Endothelial cell (in vitro differentiated cells): ENCODE measurements at regions not wholly inside any gene's neighbourhood (a gene's known extent, or its start where the extent isn't known, plus 50 kb on each side); places are given as distances from the start of the nearest gene placed in this dataset.

ENCODE experiments used
- DNase-seq: peaks from one replicate; pipeline ENCODE4 v3.0.0; 2021; ENCODE audit warnings: low spot score
- H3K27ac Mint-ChIP-seq: one replicate; pipeline ENCODE4 v1.8.0; 2021; ENCODE audit warnings: mixed read lengths, inconsistent platforms; ENCODE audit not compliant: unreplicated experiment
- H3K27me3 Mint-ChIP-seq: one replicate; pipeline ENCODE4 v1.8.0; 2021; ENCODE audit warnings: mild to moderate bottlenecking, moderate library complexity, mixed read lengths, inconsistent platforms; ENCODE audit not compliant: unreplicated experiment
- H3K36me3 Mint-ChIP-seq: one replicate; pipeline ENCODE4 v1.8.0; 2021; ENCODE audit warnings: mild to moderate bottlenecking, low read depth, mixed read lengths, inconsistent platforms; ENCODE audit not compliant: unreplicated experiment
- H3K4me1 Mint-ChIP-seq: one replicate; pipeline ENCODE4 v1.8.0; 2021; ENCODE audit warnings: mild to moderate bottlenecking, mixed read lengths, inconsistent platforms; ENCODE audit not compliant: unreplicated experiment
- H3K4me3 Mint-ChIP-seq: one replicate; pipeline ENCODE4 v1.8.0; 2021; ENCODE audit warnings: mild to moderate bottlenecking, mixed read lengths, inconsistent platforms; ENCODE audit not compliant: unreplicated experiment
- H3K9me3 Mint-ChIP-seq: one replicate; pipeline ENCODE4 v1.8.0; 2021; ENCODE audit warnings: mixed read lengths, inconsistent platforms; ENCODE audit not compliant: unreplicated experiment
- TF ChIP-seq, protein P1 (sequence below): fragments of 200-600 bp; sonication (generic); IDR thresholded peaks from one replicate; pipeline ENCODE4 v1.5.0; 2021; ENCODE audit warnings: antibody characterized with exemption; ENCODE audit not compliant: unreplicated experiment

DNA sequence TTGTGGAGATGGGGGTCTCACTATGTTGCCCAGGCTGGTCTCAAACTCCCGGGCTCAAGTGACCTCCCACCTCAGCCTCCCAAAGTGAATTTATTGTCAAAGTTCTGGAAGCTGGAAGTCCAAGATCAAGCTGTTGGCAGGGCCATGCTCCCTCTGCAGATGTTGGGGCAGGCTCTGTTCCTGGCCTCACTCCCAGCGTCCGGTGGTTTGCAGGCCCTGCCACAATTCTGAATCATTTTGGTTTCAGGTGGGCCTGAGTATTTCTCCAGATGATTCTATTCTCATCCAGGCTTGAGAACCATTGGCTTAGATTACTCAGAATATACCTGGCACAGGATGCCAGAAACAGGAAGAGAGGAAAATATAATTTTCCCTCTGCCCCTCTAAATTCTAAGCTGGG lies 737.4 kb downstream of the TNS3 start:
- H3K4me3 Mint-ChIP-seq: no peak overlapping the region
- TF ChIP-seq, protein P1, sequence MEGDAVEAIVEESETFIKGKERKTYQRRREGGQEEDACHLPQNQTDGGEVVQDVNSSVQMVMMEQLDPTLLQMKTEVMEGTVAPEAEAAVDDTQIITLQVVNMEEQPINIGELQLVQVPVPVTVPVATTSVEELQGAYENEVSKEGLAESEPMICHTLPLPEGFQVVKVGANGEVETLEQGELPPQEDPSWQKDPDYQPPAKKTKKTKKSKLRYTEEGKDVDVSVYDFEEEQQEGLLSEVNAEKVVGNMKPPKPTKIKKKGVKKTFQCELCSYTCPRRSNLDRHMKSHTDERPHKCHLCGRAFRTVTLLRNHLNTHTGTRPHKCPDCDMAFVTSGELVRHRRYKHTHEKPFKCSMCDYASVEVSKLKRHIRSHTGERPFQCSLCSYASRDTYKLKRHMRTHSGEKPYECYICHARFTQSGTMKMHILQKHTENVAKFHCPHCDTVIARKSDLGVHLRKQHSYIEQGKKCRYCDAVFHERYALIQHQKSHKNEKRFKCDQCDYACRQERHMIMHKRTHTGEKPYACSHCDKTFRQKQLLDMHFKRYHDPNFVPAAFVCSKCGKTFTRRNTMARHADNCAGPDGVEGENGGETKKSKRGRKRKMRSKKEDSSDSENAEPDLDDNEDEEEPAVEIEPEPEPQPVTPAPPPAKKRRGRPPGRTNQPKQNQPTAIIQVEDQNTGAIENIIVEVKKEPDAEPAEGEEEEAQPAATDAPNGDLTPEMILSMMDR: no peak
- no peak for DNase-seq
- no peak overlapping the region for H3K27ac Mint-ChIP-seq
- no peaks in the 10 kb centered on the region for H3K36me3 Mint-ChIP-seq
- no peaks in the 10 kb centered on the region for H3K9me3 Mint-ChIP-seq
- peaks cover 4% of the 10 kb centered on the region for H3K27me3 Mint-ChIP-seq
- peaks cover 12% of the 10 kb centered on the region for H3K4me1 Mint-ChIP-seq

DNA sequence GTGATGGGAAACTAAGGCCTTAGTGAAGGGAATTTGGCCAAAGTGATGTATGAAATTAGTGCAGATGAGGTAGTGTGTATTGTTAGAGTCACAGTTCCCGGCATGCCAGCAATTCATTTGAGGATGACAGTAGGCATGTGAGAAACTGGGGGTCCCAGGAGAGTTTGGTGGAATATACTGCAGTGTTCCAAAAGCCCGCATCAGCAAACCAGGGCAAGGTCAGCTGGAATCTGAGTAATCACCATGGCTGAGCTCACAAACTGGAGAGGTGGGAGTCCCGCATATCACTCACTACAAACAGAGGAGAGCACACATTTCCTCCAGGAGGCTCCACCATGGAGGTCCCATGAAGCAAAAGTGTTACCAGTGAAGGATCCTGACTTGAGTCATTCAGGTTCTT lies 740.7 kb downstream of the TNS3 start:
- Mint-ChIP-seq H3K4me3 (no peak overlapping the region), H3K36me3 (no peaks in the 10 kb centered on the region), H3K4me1 (peaks cover 5% of the 10 kb centered on the region), H3K27me3 (peaks cover 1% of the 10 kb centered on the region), H3K9me3 (no peaks in the 10 kb centered on the region), H3K27ac (no peak overlapping the region)
- TF ChIP-seq, protein P1: no peak
- DNase-seq: no peak

DNA sequence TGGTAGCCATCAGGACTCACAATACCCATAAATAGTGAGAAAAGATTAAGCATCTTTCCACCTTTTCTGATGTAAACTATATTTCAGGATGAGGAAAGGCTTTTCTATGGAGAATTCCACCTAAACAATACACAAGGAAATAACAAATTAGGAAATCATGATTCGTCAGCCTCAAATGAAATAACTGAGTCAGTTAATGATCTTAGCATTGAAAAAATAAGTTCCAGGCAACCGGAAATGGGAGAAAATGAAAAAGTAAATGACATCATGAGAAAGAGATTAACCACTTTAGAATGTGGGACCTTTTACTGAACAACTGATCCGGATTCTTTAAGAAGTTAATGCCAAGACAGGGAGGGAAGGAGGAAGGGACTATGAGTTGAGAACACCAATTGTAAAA lies 742.3 kb downstream of the TNS3 start:
- H3K27ac Mint-ChIP-seq: no peak overlapping the region
- H3K9me3 Mint-ChIP-seq: no peaks in the 10 kb centered on the region
- no peaks in the 10 kb centered on the region for H3K36me3 Mint-ChIP-seq
- H3K27me3 Mint-ChIP-seq: no peaks in the 10 kb centered on the region
- DNase-seq: no peak
- H3K4me1 Mint-ChIP-seq: no peaks in the 10 kb centered on the region
- H3K4me3 Mint-ChIP-seq: no peak overlapping the region
- TF ChIP-seq, protein P1: no peak

DNA sequence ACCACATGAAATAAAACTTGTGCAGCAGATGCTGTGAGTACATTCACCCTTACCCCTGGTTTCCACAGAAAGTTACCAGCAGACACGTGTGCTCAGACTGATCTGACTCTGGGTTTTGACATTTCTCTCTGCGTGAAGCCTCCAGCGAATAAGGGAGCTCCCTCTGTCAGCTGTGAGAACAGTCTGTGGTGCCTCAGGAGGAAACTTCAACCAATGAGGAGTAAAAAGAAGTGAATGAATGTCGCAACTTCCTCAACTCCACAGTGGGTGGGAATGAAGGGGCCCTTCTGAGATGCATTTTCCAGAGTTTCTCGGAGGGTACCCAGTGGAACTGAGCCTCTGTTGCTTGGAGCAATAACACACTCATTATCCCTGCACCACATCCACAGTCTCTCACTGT lies 743.4 kb downstream of the TNS3 start:
- no peak for DNase-seq
- TF ChIP-seq, protein P1: no peak
- Mint-ChIP-seq H3K27ac (no peak overlapping the region), H3K27me3 (no peaks in the 10 kb centered on the region), H3K9me3 (no peaks in the 10 kb centered on the region), H3K36me3 (no peaks in the 10 kb centered on the region), H3K4me1 (no peaks in the 10 kb centered on the region), H3K4me3 (no peak overlapping the region)

DNA sequence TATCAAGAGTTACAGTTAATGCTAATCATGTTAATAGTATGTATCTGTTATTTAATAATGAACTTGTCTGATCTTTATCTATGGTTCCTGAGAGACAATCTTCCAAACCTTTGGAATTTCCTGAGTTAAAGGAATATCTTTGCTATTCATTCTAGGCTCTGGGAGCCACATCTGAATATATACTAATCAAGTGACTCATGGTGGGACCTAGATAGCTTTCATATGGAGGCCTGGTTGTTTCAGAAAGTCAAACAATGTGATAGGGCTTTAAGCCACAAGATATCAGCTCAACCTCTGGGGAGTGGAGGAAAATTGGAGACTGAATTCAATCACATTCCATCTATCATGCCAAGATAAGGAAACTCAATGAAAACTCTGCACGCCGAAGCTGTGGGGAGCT lies 746.4 kb downstream of the TNS3 start:
- Mint-ChIP-seq H3K4me1 (no peaks in the 10 kb centered on the region), H3K27me3 (no peaks in the 10 kb centered on the region), H3K4me3 (no peak overlapping the region), H3K9me3 (no peaks in the 10 kb centered on the region), H3K36me3 (no peaks in the 10 kb centered on the region), H3K27ac (no peak overlapping the region)
- TF ChIP-seq, protein P1: no peak
- no peak for DNase-seq
